Kidney (tissue), 13 donors: ENCODE measurements at regions not wholly inside any gene's neighbourhood (a gene's known extent, or its start where the extent isn't known, plus 50 kb on each side); places are given as distances from the start of the nearest gene placed in this dataset.
A peak's percentile ranks its signal among the peaks of the same experiment; 100 is the strongest.

Experiments used
- DNase-seq, 5 donors: peaks; one replicate each; pipeline ENCODE4 v3.0.0-alpha.2; 2013 to 2020
- FAIRE-seq: peaks from 2 replicates; lab custom pipeline; 2012; peaks lifted over from hg19 to GRCh38; lab: Jason Lieb, UNC
- H3K27ac ChIP-seq, 2 donors: one replicate each; pipeline ENCODE4 v1.7.0; 2013; ENCODE audit warnings: low read depth in 2 of 2, low read length in 2 of 2, inconsistent platforms in 1 of 2
- H3K27me3 ChIP-seq: one replicate; pipeline ENCODE4 v1.7.1; 2013; ENCODE audit warnings: low read length, inconsistent platforms; ENCODE audit not compliant: control insufficient read depth, insufficient read depth
- H3K36me3 ChIP-seq, 3 donors: one replicate each; pipeline versions ENCODE4 v1.7.0 to v1.7.1; 2013; ENCODE audit warnings: low read length in 3 of 3, control low read depth in 1 of 3, inconsistent platforms in 1 of 3; ENCODE audit not compliant: insufficient read depth in 3 of 3, control insufficient read depth in 2 of 3
- H3K4me1 ChIP-seq, 3 donors: one replicate each; pipeline versions ENCODE4 v1.7.0 to v1.7.1; 2013; ENCODE audit warnings: low read length in 3 of 3, inconsistent platforms in 1 of 3, low read depth in 1 of 3; ENCODE audit not compliant: control insufficient read depth in 2 of 3, insufficient read depth in 2 of 3
- H3K4me3 ChIP-seq, 3 donors: one replicate each; pipeline versions ENCODE4 v1.7.0 to v1.8.1; 2013; ENCODE audit warnings: low read length in 3 of 3, control low read depth in 1 of 3, inconsistent platforms in 1 of 3
- H3K9ac ChIP-seq, 3 donors: one replicate each; pipeline versions ENCODE4 v1.7.0 to v1.7.1; 2013; ENCODE audit warnings: low read length in 3 of 3, control low read depth in 1 of 3, inconsistent platforms in 1 of 3
- H3K9me3 ChIP-seq, 3 donors: one replicate each; pipeline versions ENCODE4 v1.7.0 to v1.7.1; 2013; ENCODE audit warnings: low read length in 3 of 3, control low read depth in 1 of 3, inconsistent platforms in 1 of 3; ENCODE audit not compliant: control insufficient read depth in 2 of 3, insufficient read depth in 1 of 3
- CTCF ChIP-seq: IDR thresholded peaks from 3 replicates; pipeline ENCODE4 v1.5.1; 2012; ENCODE audit warnings: mild to moderate bottlenecking, moderate library complexity, borderline replicate concordance; ENCODE audit not compliant: insufficient read depth; ENCODE audit errors: extremely low read depth
- intact Hi-C: fragments of 100-400 bp; cut with DNase I; formaldehyde crosslinking; loops from one replicate; pipeline ENCODE4 v1.11.1; 2022
- donor health status: control.
- donor health status: control.
- donor health status: control.
- donor health status: control.
- donor health status: control.
- donor health status: DM: yes; HTN: yes; CAD: no.
- donor health status: Normal renal cell carcinoma (clear cell type).

- H3K27ac ChIP-seq: no peak overlapping the region
- no peak for TF ChIP-seq CTCF
- FAIRE-seq: no peak
- H3K4me1 ChIP-seq: no peaks in the 10 kb centered on the region
- no peak overlapping the region for H3K9ac ChIP-seq
- H3K36me3 ChIP-seq: no peaks in the 10 kb centered on the region
- no peak for DNase-seq
- H3K4me3 ChIP-seq: no peak overlapping the region
- H3K9me3 ChIP-seq: no peaks in the 10 kb centered on the region
- no peaks in the 10 kb centered on the region for H3K27me3 ChIP-seq
- intact Hi-C loops: no loop called here
These were observed 328.8 kb upstream of the GATB start for GRCh38 chr4:152089584-152089983.

DNA sequence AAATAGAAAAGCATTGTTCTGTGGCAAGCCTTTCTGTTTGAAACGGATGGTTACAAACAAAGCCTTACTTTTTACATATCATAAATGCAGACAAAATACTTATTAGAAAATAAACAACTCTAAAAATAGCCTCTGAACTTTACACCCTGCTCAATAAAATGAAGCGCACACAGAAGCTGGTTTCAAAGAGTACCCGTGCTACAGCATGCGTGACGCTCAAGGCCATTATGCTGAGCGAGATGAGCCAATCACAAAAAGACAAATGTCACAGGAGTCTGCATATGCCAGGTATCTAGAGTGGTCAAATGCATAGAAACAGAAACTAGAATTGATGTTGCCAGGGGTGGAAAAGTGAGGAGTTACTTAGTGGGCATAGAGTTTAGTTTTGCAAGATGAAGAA, 326.5 kb upstream of the GATB start:
- DNase-seq: no peak
- no peak for TF ChIP-seq CTCF
- Histone ChIP-seq H3K27ac (no peak overlapping the region), H3K4me1 (peaks cover 0 to 2% (median 0%) of the 10 kb centered on the region in 3 donors), H3K9ac (no peak overlapping the region), H3K4me3 (no peak overlapping the region), H3K9me3 (no peaks in the 10 kb centered on the region), H3K36me3 (no peaks in the 10 kb centered on the region), H3K27me3 (no peaks in the 10 kb centered on the region)
- intact Hi-C loops: no loop called here
- no peak for FAIRE-seq

GRCh38 chr4:152085657-152086056, 324.9 kb upstream of the GATB start:
- TF ChIP-seq CTCF: no peak
- intact Hi-C loops: no loop called here

DNA sequence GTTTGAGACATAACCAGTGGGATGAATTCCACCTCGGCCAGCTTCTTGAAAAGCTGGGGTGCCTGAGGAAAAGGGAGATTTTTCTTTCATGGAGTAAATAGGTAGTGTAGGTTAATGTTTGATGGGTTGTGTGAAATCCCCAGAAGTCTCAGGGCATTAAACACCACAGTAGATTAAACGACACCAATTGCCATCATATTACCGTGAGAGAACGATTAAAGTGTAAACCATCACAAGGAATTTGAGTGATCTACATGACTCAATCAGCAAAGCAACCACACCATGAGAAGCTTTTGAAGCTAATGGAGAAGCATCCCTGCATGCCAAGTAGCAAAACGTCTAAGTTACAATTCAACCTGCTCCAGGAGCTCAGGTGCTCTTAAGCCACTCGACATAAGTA, 322.5 kb upstream of the GATB start:
- H3K4me1 ChIP-seq: peaks cover 0 to 2% (median 0%) of the 10 kb centered on the region in 3 donors
- H3K27me3 ChIP-seq: no peaks in the 10 kb centered on the region
- no peak overlapping the region for H3K9ac ChIP-seq
- intact Hi-C loops: no loop called here
- TF ChIP-seq CTCF: no peak
- no peaks in the 10 kb centered on the region for H3K36me3 ChIP-seq
- H3K4me3 ChIP-seq: no peak overlapping the region
- no peak for FAIRE-seq
- no peaks in the 10 kb centered on the region for H3K9me3 ChIP-seq
- no peak overlapping the region for H3K27ac ChIP-seq
- peak in 2 of 5 donors; percentile 67 to 77 for DNase-seq

More at GRCh38 chr4:152085657-152086056, 324.9 kb upstream of the GATB start:
- DNase-seq: no peak
- Histone ChIP-seq H3K36me3 (no peaks in the 10 kb centered on the region), H3K27me3 (no peaks in the 10 kb centered on the region), H3K27ac (no peak overlapping the region), H3K9ac (no peak overlapping the region), H3K9me3 (no peaks in the 10 kb centered on the region), H3K4me1 (peaks cover 0 to 2% (median 0%) of the 10 kb centered on the region in 3 donors), H3K4me3 (no peak overlapping the region)
- FAIRE-seq: no peak
